Erythroblast (primary cell): ENCODE measurements at regions not wholly inside any gene's neighbourhood (a gene's known extent, or its start where the extent isn't known, plus 50 kb on each side); places are given as distances from the start of the nearest gene placed in this dataset.

Experiments
- GATA1 ChIP-seq: IDR thresholded peaks from 2 replicates; pipeline ENCODE4 v1.6.1; 2011; ENCODE audit warnings: low read depth, mild to moderate bottlenecking, control low read depth, low read length, moderate library complexity
- POLR2A ChIP-seq: IDR thresholded peaks from 2 replicates; pipeline ENCODE4 v1.6.1; 2011; ENCODE audit warnings: mild to moderate bottlenecking, low read length

- TF ChIP-seq POLR2A (no peak), GATA1 (no peak)
Observed at GRCh38 chr14:35985474-35986218, 159.5 kb downstream of the BRMS1L start.
